ENCODE measurements at regions not wholly inside any gene's neighbourhood (a gene's known extent, or its start where the extent isn't known, plus 50 kb on each side); places are given as distances from the start of the nearest gene placed in this dataset.

- Histone ChIP-seq H3K4me3 (ENCODE audit: low read depth in 1 of 3, low read length in 3 of 3) (no peak overlapping the region), H3K4me1 (ENCODE audit: control insufficient read depth in 4 of 4, insufficient read depth in 4 of 4, low read length in 3 of 4) (no peaks in the 10 kb centered on the region), H3K9me3 (ENCODE audit: control insufficient read depth in 4 of 4, low read length in 3 of 4) (no peaks in the 10 kb centered on the region), H3K9ac (ENCODE audit: low read depth in 1 of 2, low read length in 2 of 2) (no peak overlapping the region), H3K36me3 (ENCODE audit: control insufficient read depth in 4 of 4, insufficient read depth in 3 of 4, low read depth in 1 of 4, low read length in 3 of 4) (no peaks in the 10 kb centered on the region), H3K27me3 (ENCODE audit: control insufficient read depth in 4 of 4, insufficient read depth in 4 of 4, low read length in 3 of 4) (peaks cover 0 to 15% (median 4%) of the 10 kb centered on the region in 4 donors), H3K27ac (ENCODE audit: low read depth in 1 of 2, low read length in 2 of 2) (no peak overlapping the region)
- no peak for DNase-seq (ENCODE audit: low spot score)
- TF ChIP-seq ZBTB33 (IDR thresholded peaks at IDR 0.05) (no peak), RXRA (IDR thresholded peaks at IDR 0.05) (no peak), YY1 (IDR thresholded peaks at IDR 0.05) (no peak), MAX (IDR thresholded peaks at IDR 0.05) (no peak), EGR1 (IDR thresholded peaks at IDR 0.05; ENCODE audit: low read depth in 2 of 2) (no peak), JUND (IDR thresholded peaks at IDR 0.05) (no peak), FOXA1 (IDR thresholded peaks at IDR 0.05) (no peak), ATF3 (IDR thresholded peaks at IDR 0.05) (no peak), FOXA2 (IDR thresholded peaks at IDR 0.05) (no peak), TAF1 (conservative IDR thresholded peaks at IDR 0.05) (no peak)
- WGBS: 84% methylated on average over 6 of the region's 6 CpGs
Measured at GRCh38 chr10:128281343-128281742, 155.1 kb upstream of the MKI67 start.

GRCh38 chr10:128281861-128282260 lies 155.6 kb upstream of the MKI67 start:
- Histone ChIP-seq H3K4me1 (ENCODE audit: control insufficient read depth in 4 of 4, insufficient read depth in 4 of 4, low read length in 3 of 4) (no peaks in the 10 kb centered on the region), H3K9me3 (ENCODE audit: control insufficient read depth in 4 of 4, low read length in 3 of 4) (no peaks in the 10 kb centered on the region), H3K36me3 (ENCODE audit: control insufficient read depth in 4 of 4, insufficient read depth in 3 of 4, low read depth in 1 of 4, low read length in 3 of 4) (no peaks in the 10 kb centered on the region), H3K4me3 (ENCODE audit: low read depth in 1 of 3, low read length in 3 of 3) (no peak overlapping the region), H3K27ac (ENCODE audit: low read depth in 1 of 2, low read length in 2 of 2) (no peak overlapping the region), H3K9ac (ENCODE audit: low read depth in 1 of 2, low read length in 2 of 2) (no peak overlapping the region), H3K27me3 (ENCODE audit: control insufficient read depth in 4 of 4, insufficient read depth in 4 of 4, low read length in 3 of 4) (peaks cover 0 to 15% (median 7%) of the 10 kb centered on the region in 4 donors)
- 92% methylated on average over 14 of the region's 14 CpGs for WGBS
- DNase-seq (ENCODE audit: low spot score): no peak
- TF ChIP-seq SP1 (IDR thresholded peaks at IDR 0.05): no peak
- no peak for TF ChIP-seq HNF4A (conservative IDR thresholded peaks at IDR 0.05)
- no peak for TF ChIP-seq ZBTB33 (IDR thresholded peaks at IDR 0.05)
- TF ChIP-seq EGR1 (IDR thresholded peaks at IDR 0.05; ENCODE audit: low read depth in 2 of 2): no peak
- no peak for TF ChIP-seq GABPA (IDR thresholded peaks at IDR 0.05 in 1 of 2, conservative IDR thresholded peaks at IDR 0.05 in 1 of 2)
- no peak for TF ChIP-seq REST (IDR thresholded peaks at IDR 0.05)
- no peak for TF ChIP-seq FOXA2 (IDR thresholded peaks at IDR 0.05)
- no peak for TF ChIP-seq RXRA (IDR thresholded peaks at IDR 0.05)
- TF ChIP-seq NR2F2 (IDR thresholded peaks at IDR 0.05): no peak
- TF ChIP-seq JUND (IDR thresholded peaks at IDR 0.05): no peak

All from liver (tissue), 7 donors.